HG03442 (cell line): ENCODE measurements at regions not wholly inside any gene's neighbourhood (a gene's known extent, or its start where the extent isn't known, plus 50 kb on each side); places are given as distances from the start of the nearest gene placed in this dataset.

ENCODE experiments used
- ATAC-seq: cut with Tn5 transposase; IDR thresholded peaks from one replicate; pipeline ENCODE4 v1.9.1; 2021; ENCODE audit warnings: mild to moderate bottlenecking, moderate library complexity; ENCODE audit not compliant: unreplicated experiment

- ATAC-seq = no peak
Measured at GRCh38 chr10:94180576-94180975, 182.2 kb downstream of the NOC3L start.

GRCh38 chr10:94183666-94184264 lies 179.0 kb downstream of the NOC3L start:
- no peak for ATAC-seq

- ATAC-seq = no peak
Measured at GRCh38 chr10:94186722-94187121, 176.0 kb downstream of the NOC3L start.

- no peak for ATAC-seq
Measured at GRCh38 chr10:94192333-94192732, 170.4 kb downstream of the NOC3L start.

GRCh38 chr10:94192974-94193373 lies 169.8 kb downstream of the NOC3L start:
- no peak for ATAC-seq

GRCh38 chr10:94193466-94193924 lies 169.2 kb downstream of the NOC3L start:
- no peak for ATAC-seq

GRCh38 chr10:94194256-94194655 lies 168.5 kb downstream of the NOC3L start:
- ATAC-seq = no peak

GRCh38 chr10:94197241-94197640 lies 165.5 kb downstream of the NOC3L start:
- ATAC-seq = no peak

- ATAC-seq = no peak
Measured at GRCh38 chr10:94198324-94198723, 164.4 kb downstream of the NOC3L start.

- ATAC-seq = no peak
Measured at GRCh38 chr10:94199565-94199964, 163.2 kb downstream of the NOC3L start.

GRCh38 chr10:94200146-94200837 lies 162.4 kb downstream of the NOC3L start:
- no peak for ATAC-seq

GRCh38 chr10:94205396-94205831 lies 157.3 kb downstream of the NOC3L start:
- ATAC-seq = no peak

- no peak for ATAC-seq
Measured at GRCh38 chr10:94206176-94206575, 156.6 kb downstream of the NOC3L start.

- no peak for ATAC-seq
Measured at GRCh38 chr10:94208315-94208714, 154.4 kb downstream of the NOC3L start.

GRCh38 chr10:94210440-94211168 lies 152.1 kb downstream of the NOC3L start:
- no peak for ATAC-seq

GRCh38 chr10:94211169-94211510 lies 151.6 kb downstream of the NOC3L start:
- no peak for ATAC-seq

- ATAC-seq = no peak
Measured at GRCh38 chr10:94213001-94213530, 149.7 kb downstream of the NOC3L start.

- ATAC-seq = no peak
Measured at GRCh38 chr10:94213980-94214379, 148.8 kb downstream of the NOC3L start.

- no peak for ATAC-seq
Measured at GRCh38 chr10:94214481-94214893, 148.3 kb downstream of the NOC3L start.

GRCh38 chr10:94216201-94216600 lies 146.5 kb downstream of the NOC3L start:
- no peak for ATAC-seq

- no peak for ATAC-seq
Measured at GRCh38 chr10:94217411-94217810, 145.3 kb downstream of the NOC3L start.
